ENCODE measurements at regions not wholly inside any gene's neighbourhood (a gene's known extent, or its start where the extent isn't known, plus 50 kb on each side); places are given as distances from the start of the nearest gene placed in this dataset.

DNA sequence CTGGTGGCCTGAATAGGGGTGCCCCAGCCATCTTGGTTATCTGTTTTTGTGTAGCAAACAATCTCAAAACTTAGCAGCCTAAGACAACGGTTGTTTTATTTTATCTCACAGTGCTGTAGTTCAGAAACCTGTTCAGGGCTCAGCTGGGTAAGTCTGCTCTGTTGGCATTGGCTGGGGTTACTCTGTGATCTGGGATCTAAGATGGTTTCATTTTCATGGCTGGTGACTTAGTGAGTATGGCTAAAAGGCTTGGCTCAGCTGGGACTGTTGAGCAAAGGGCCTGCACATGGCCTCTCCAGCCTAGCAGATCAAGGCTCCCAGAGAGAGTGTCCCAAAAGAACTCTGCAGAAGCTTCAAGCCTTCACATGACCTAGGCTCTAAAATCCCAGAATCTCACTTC lies 60.8 kb upstream of the POU2AF1 start (continued):
- TF ChIP-seq CHCHD3 (CRISPR knock-in tag; IDR thresholded peaks at IDR 0.05), result no peak
- TF ChIP-seq, protein P1, sequence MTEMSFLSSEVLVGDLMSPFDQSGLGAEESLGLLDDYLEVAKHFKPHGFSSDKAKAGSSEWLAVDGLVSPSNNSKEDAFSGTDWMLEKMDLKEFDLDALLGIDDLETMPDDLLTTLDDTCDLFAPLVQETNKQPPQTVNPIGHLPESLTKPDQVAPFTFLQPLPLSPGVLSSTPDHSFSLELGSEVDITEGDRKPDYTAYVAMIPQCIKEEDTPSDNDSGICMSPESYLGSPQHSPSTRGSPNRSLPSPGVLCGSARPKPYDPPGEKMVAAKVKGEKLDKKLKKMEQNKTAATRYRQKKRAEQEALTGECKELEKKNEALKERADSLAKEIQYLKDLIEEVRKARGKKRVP (CRISPR knock-in tag; IDR thresholded peaks at IDR 0.05), result no peak

DNA sequence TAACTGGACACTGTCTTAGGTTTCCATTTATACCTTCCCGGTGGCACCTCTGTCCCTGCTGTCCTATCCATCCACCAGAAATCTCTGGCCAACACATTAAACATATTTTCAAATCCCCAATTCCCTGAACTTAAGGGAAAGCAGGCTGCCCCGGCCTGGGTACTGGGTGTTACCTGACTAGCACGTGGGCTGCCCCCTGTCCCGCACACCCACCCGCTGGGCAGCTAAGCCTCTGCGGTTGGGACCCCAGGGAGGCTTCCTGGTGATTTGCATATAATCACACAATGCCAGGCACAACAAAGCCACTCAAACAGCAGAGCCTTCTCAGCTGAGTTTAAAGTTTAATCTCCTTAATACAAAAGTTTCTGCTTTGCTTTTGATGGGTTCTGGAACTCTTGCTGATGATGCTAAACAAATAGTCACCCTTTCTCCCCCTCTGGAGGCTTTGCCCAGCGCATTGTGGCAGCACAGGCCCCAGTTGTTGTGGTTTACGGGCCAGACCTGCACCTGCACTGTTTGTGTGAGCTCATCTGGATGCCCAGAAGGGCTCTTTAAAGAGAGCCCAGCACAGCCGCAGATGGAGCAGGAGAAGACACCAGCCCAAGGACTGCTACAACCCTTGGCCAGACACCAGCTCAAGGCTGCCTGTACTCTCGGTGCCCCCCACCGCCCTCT lies 59.9 kb upstream of the POU2AF1 start:
- POLR2A ChIA-PET, result interaction anchor here (0.6 to 0.7 kb wide), 2 partner anchors 143 to 363 kb away, joined by 3 read pairs; no protein-coding TSS in a partner anchor
- ATAC-seq (no peak), DNase-seq (ENCODE audit: extremely low read depth in 1 of 4, low spot score in 3 of 4) (no peak), FAIRE-seq (no peak)
- peaks cover 0 to 28% of the 10 kb centered on the region in 2 experiments; a peak in 2 of 5 replicates for H3K27me3 ChIP-seq (ENCODE audit: control insufficient read depth in 2 of 2, insufficient read depth in 2 of 2, low read length in 2 of 2)
- H3K79me2 ChIP-seq (ENCODE audit: control insufficient read depth, insufficient read depth, low read length), result no peaks in the 10 kb centered on the region
- H3K9me3 ChIP-seq (replicated peaks; ENCODE audit: control insufficient read depth, insufficient read depth, low read depth, low read length), result no peaks in the 10 kb centered on the region
- no peak overlapping the region; a peak in 1 of 4 replicates for H3K9ac ChIP-seq (ENCODE audit: insufficient read depth in 1 of 2, low read depth in 2 of 2, low read length in 2 of 2)
- no peaks in the 10 kb centered on the region for H4K20me1 ChIP-seq (replicated peaks; ENCODE audit: control insufficient read depth, insufficient read depth, low read length)
- TF ChIP-seq, protein P2, sequence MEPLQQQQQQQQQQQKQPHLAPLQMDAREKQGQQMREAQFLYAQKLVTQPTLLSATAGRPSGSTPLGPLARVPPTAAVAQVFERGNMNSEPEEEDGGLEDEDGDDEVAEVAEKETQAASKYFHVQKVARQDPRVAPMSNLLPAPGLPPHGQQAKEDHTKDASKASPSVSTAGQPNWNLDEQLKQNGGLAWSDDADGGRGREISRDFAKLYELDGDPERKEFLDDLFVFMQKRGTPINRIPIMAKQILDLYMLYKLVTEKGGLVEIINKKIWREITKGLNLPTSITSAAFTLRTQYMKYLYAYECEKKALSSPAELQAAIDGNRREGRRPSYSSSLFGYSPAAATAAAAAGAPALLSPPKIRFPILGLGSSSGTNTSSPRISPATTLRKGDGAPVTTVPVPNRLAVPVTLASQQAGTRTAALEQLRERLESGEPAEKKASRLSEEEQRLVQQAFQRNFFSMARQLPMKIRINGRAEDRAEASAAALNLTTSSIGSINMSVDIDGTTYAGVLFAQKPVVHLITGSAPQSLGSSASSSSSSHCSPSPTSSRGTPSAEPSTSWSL (CRISPR knock-in tag; IDR thresholded peaks at IDR 0.05; ENCODE audit: borderline replicate concordance), result no peak
- TF ChIP-seq TAL1 (IDR thresholded peaks at IDR 0.05), result no peak
- TF ChIP-seq ZNF444 (CRISPR knock-in tag; IDR thresholded peaks at IDR 0.05), result no peak
- no peak for TF ChIP-seq LCOR (CRISPR knock-in tag; IDR thresholded peaks at IDR 0.05)
- CTCF ChIA-PET (ENCODE audit: low intra/inter-chr PET ratio), result no interaction called here
- in situ Hi-C loops (cut with MboI), result no loop called here
- no peak overlapping the region for H2AFZ ChIP-seq (ENCODE audit: low read depth, low read length)
- 0% methylated on average over 11 of the region's 11 CpGs for WGBS (ENCODE audit: insufficient coverage, low coverage, missing lambda C conversion rate)
- BruUV-seq (replicated peaks), result no TSS peak
- intact Hi-C loops (cut with micrococcal nuclease), result no loop called here
- H3K9me1 ChIP-seq (ENCODE audit: control insufficient read depth, insufficient read depth, low read length), result no peaks in the 10 kb centered on the region
- no peak overlapping the region for H3K27ac ChIP-seq (ENCODE audit: extremely low read depth, low read depth, low read length)
- no peak overlapping the region for H3K4me2 ChIP-seq (ENCODE audit: insufficient read depth, low read length)
- H3K36me3 ChIP-seq (ENCODE audit: control insufficient read depth, insufficient read depth, low read length), result no peaks in the 10 kb centered on the region
- no peaks in the 10 kb centered on the region for H3K4me1 ChIP-seq (replicated peaks in 1 of 2; ENCODE audit: control insufficient read depth in 2 of 2, insufficient read depth in 2 of 2, low read length in 2 of 2)
- H3K4me3 ChIP-seq, result no peak overlapping the region

Measured in K562 (cell line).